Common myeloid progenitor, CD34-positive (primary cell): ENCODE measurements at regions not wholly inside any gene's neighbourhood (a gene's known extent, or its start where the extent isn't known, plus 50 kb on each side); places are given as distances from the start of the nearest gene placed in this dataset.

ENCODE experiments used
- CTCF ChIA-PET: fragments of 350-600 bp; sonication (Branson Sonifier 250); formaldehyde crosslinking; loops from one replicate; lab custom pipeline; 2021; ENCODE audit warnings: antibody characterized with exemption; lab: Charles Lee
- POLR2A ChIA-PET: fragments of 350-600 bp; sonication (Branson Sonifier 250); formaldehyde crosslinking; loops from one replicate; lab custom pipeline; 2021; ENCODE audit warnings: antibody characterized with exemption; lab: Charles Lee
- DNase-seq, 3 donors: peaks; one replicate each; pipeline versions ENCODE4 v3.0.0 to v3.0.0-alpha.2; 2013
- H3K27ac ChIP-seq, 2 experiments: 1 replicate in 1 of 2; 2 replicates in 1 of 2; pipeline ENCODE4 v1.7.0; 2013; ENCODE audit warnings: inconsistent platforms in 2 of 2, low read length in 2 of 2, mild to moderate bottlenecking in 2 of 2, low read depth in 1 of 2, moderate library complexity in 1 of 2; ENCODE audit not compliant: severe bottlenecking in 2 of 2, insufficient read depth in 1 of 2, poor library complexity in 1 of 2
- H3K27me3 ChIP-seq, 5 experiments: replicated peaks in 2 of 5; 1 replicate in 3 of 5; 2 replicates in 2 of 5; pipeline versions ENCODE4 v1.6.1 to v1.7.0; 2013; ENCODE audit warnings: low read length in 4 of 5, mild to moderate bottlenecking in 2 of 5, moderate library complexity in 2 of 5, inconsistent platforms in 1 of 5; ENCODE audit not compliant: insufficient read depth in 5 of 5, control insufficient read depth in 4 of 5
- H3K36me3 ChIP-seq, 4 experiments: 1 replicate in 2 of 4; 2 replicates in 2 of 4; pipeline versions ENCODE4 v1.6.1 to v1.7.0; 2013; ENCODE audit warnings: low read length in 3 of 4, control low read depth in 1 of 4, mild to moderate bottlenecking in 1 of 4; ENCODE audit not compliant: control insufficient read depth in 4 of 4, insufficient read depth in 4 of 4
- H3K4me1 ChIP-seq, 4 experiments: 1 replicate in 3 of 4; 2 replicates in 1 of 4; pipeline versions ENCODE4 v1.6.1 to v1.7.1; 2013; ENCODE audit warnings: low read length in 3 of 4, mild to moderate bottlenecking in 3 of 4, control low read depth in 1 of 4, inconsistent platforms in 1 of 4, moderate library complexity in 1 of 4; ENCODE audit not compliant: control insufficient read depth in 4 of 4, insufficient read depth in 4 of 4; ENCODE audit errors: control extremely low read depth in 1 of 4
- H3K4me3 ChIP-seq, 7 experiments: 1 replicate in 4 of 7; 2 replicates in 3 of 7; pipeline versions ENCODE4 v1.5.1 to v1.7.0; 2013; ENCODE audit warnings: mild to moderate bottlenecking in 7 of 7, low read length in 6 of 7, moderate library complexity in 6 of 7, inconsistent platforms in 2 of 7, low read depth in 2 of 7, control low read depth in 1 of 7; ENCODE audit not compliant: insufficient read depth in 4 of 7, control insufficient read depth in 1 of 7; ENCODE audit errors: extremely low read depth in 1 of 7
- H3K9me3 ChIP-seq, 5 experiments: 1 replicate in 4 of 5; 2 replicates in 1 of 5; pipeline versions ENCODE4 v1.6.1 to v1.7.1; 2013; ENCODE audit warnings: low read length in 4 of 5, mild to moderate bottlenecking in 2 of 5, inconsistent platforms in 1 of 5, low read depth in 1 of 5, moderate library complexity in 1 of 5; ENCODE audit not compliant: control insufficient read depth in 4 of 5, insufficient read depth in 2 of 5; ENCODE audit errors: control extremely low read depth in 1 of 5
- WGBS: methylation state at CpG from one replicate; pipeline ENCODE4 v1.1.5; 2013; ENCODE audit not compliant: insufficient coverage; 5-methylcytosine and 5-hydroxymethylcytosine counted together

DNA sequence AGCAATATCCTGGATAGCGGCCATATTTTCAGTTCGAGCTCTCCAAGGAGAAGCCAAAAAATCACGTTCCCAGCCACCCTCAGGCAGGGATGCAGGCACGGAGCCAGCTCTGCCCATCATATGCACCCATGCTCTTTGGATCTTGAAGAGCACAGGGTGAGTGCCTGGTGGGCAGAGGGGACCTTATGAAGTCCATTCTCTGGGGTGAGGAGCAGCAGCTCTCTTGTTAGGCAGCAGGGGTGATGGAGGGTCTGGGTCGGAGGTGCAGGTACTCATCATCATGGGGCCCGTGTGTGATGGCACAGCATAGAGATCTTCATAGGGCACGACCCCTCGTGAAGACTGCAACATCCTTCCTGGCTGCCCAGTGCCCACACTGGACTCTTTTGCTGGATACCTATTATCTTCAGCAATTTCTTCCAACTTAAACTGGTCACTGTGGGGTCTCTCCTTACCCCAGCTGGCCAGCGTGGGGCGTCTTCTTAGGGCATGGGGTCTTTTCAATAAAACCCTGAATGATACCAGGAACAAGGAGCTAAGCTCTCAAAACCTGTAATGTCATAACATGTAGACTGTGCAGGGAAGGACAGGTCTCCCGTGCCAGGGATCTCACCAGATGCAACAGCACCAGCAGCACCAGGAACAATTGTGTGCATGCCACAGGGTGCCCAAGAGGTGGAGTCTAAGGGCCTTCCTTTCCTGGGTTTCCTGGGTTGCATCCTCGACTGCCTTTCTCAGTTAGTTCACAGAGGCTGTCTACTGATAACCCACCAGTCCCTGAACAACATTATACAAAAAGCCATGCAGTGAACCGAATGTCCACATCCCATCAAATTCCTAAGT is 165.0 kb downstream of the TENT4A start:
- DNase-seq = no peak
- no peaks in the 10 kb centered on the region for H3K9me3 ChIP-seq
- peaks cover 0 to 5% (median 0%) of the 10 kb centered on the region in 5 experiments for H3K27me3 ChIP-seq
- WGBS = 89% methylated on average over 10 of the region's 13 CpGs
- ChIA-PET CTCF (no interaction called here), POLR2A (no interaction called here)
- H3K4me3 ChIP-seq = no peak overlapping the region
- H3K36me3 ChIP-seq = no peaks in the 10 kb centered on the region
- H3K27ac ChIP-seq = no peak overlapping the region
- H3K4me1 ChIP-seq = no peaks in the 10 kb centered on the region

- Histone ChIP-seq H3K36me3 (no peaks in the 10 kb centered on the region), H3K9me3 (peaks cover 0 to 23% (median 17%) of the 10 kb centered on the region in 5 experiments), H3K27ac (no peak overlapping the region), H3K4me1 (no peaks in the 10 kb centered on the region), H3K27me3 (no peaks in the 10 kb centered on the region), H3K4me3 (no peak overlapping the region)
- 100% methylated on average over 1 of the region's 2 CpGs for WGBS
- ChIA-PET POLR2A (no interaction called here), CTCF (interaction anchor here (1.1 kb wide), 1 partner anchor 14 kb away, joined by 3 read pairs; no protein-coding TSS in a partner anchor)
- DNase-seq = no peak
Measured at GRCh38 chr5:6885581-6885980, 172.3 kb downstream of the TENT4A start.

- Histone ChIP-seq H3K9me3 (peaks cover 0 to 23% (median 17%) of the 10 kb centered on the region in 5 experiments), H3K27me3 (no peaks in the 10 kb centered on the region), H3K36me3 (no peaks in the 10 kb centered on the region), H3K27ac (no peak overlapping the region), H3K4me1 (no peaks in the 10 kb centered on the region), H3K4me3 (no peak overlapping the region)
- ChIA-PET POLR2A (no interaction called here), CTCF (no interaction called here)
- peak in 1 of 3 donors; percentile 4 for DNase-seq
- 70% methylated on average over 3 of the region's 3 CpGs for WGBS
Measured at GRCh38 chr5:6886866-6887265, 173.6 kb downstream of the TENT4A start.

GRCh38 chr5:6889030-6889429 is 175.8 kb downstream of the TENT4A start:
- WGBS = no CpG with 5 or more reads among the region's 1 CpG
- Histone ChIP-seq H3K36me3 (no peaks in the 10 kb centered on the region), H3K27ac (no peak overlapping the region), H3K9me3 (peaks cover 0 to 23% (median 17%) of the 10 kb centered on the region in 5 experiments), H3K4me3 (no peak overlapping the region), H3K27me3 (no peaks in the 10 kb centered on the region), H3K4me1 (no peaks in the 10 kb centered on the region)
- ChIA-PET POLR2A (no interaction called here), CTCF (no interaction called here)
- no peak for DNase-seq

DNA sequence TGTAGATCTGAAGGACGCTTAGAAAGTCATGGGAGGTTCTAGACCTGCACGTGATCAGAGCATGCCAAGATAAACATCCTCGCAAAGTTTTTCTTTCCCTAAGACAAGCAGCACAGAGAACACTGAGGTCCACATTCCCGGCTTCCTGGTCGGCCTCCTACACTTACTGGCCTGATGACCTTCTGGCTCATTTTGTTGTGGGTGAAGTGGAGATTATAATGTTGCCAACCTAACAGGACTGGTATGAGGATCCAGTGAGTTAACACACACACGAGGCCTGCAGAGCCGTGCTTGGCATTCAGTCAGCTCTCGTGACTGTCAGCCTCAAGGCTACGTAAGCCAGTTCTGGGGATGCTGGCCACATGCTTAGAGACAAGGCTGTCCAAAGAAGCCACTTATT is 186.0 kb downstream of the TENT4A start:
- Histone ChIP-seq H3K9me3 (no peaks in the 10 kb centered on the region), H3K4me1 (no peaks in the 10 kb centered on the region), H3K4me3 (no peak overlapping the region), H3K27me3 (peaks cover 0 to 2% (median 0%) of the 10 kb centered on the region in 5 experiments), H3K36me3 (no peaks in the 10 kb centered on the region), H3K27ac (no peak overlapping the region)
- no peak for DNase-seq
- POLR2A ChIA-PET = no interaction called here
- CTCF ChIA-PET = no interaction called here
- whole genome bisulfite sequencing = 91% methylated on average over 6 of the region's 9 CpGs

DNA sequence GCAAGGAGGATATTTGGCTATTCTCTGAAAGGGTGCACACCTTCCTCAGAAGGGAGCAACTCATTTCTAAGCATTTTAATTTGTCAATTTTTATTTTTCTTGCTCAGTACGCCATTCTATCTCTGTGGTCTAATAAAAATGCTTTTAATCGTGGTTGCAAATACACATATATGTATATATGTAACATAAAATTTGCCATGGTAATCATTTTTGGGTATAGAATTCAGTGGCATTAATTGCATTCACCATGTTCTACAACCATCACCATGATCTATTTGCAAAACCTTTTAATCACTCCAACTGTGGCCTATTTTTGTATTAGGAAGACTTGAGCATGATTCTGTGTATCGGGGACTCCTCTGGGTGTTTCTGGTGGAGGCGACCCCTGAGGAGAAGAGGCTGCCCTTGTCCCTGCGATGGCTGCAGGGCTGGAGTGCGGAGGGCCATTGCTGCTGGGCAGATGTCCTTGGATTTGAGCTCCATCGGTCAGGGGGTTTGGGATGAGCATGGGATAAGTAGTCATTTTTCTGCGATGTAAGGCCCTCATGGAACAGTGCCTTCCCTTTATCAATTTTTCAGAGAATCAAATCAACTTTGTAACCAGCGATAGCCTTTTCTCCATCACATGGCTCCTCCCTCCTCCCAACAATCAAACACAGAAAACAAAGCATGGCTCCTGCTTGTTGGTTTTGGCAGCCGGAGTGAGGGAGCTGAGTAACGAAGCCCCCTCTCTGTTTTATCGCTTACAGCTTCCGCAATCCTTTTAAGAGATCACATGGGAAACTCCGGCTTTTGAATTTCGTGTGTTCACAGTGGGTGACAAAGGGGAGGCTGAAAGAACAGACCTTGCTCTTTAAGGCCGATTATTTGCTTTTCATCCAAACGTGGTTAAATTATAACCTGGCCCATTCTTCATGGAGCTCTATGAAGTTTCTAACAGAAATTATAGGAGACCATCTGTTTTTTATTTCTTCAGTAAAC is 187.3 kb downstream of the TENT4A start:
- no peak for DNase-seq
- Histone ChIP-seq H3K4me3 (no peak overlapping the region), H3K27me3 (peaks cover 0 to 2% (median 0%) of the 10 kb centered on the region in 5 experiments), H3K36me3 (no peaks in the 10 kb centered on the region), H3K27ac (no peak overlapping the region), H3K9me3 (no peaks in the 10 kb centered on the region), H3K4me1 (no peaks in the 10 kb centered on the region)
- POLR2A ChIA-PET = no interaction called here
- CTCF ChIA-PET = no interaction called here
- WGBS = 96% methylated on average over 11 of the region's 17 CpGs
